ENCODE measurements at regions not wholly inside any gene's neighbourhood (a gene's known extent, or its start where the extent isn't known, plus 50 kb on each side); places are given as distances from the start of the nearest gene placed in this dataset.

DNA sequence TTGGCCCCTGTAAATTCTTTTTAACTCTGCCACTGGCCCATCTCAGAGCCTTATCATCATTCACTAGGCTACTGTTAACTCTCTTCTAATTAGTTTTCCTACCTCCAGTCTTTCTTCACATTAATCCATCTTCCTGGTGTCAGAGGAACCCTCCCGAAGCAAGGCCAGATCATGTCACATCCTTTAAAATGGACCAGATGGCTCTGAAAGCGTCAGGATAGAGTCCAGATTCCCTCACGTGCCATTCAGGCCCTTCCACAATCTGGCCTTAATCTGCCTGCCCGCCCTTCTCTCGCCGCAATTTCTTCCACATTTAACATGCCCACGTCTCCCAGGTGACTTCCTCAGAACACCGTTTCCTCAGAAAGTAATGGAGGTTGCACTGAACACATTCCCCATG is 86.5 kb downstream of the RFC3 start:
- H3K18ac ChIP-seq (ENCODE audit: low read depth, low read length), result no peak overlapping the region
- DNase-seq (no peak), ATAC-seq (ENCODE audit: low read depth) (no peak)
- H3K79me1 ChIP-seq (ENCODE audit: low read depth in 1 of 2, low read length in 2 of 2), result no peaks in the 10 kb centered on the region
- H4K5ac ChIP-seq (ENCODE audit: low read depth, low read length), result no peak overlapping the region
- in situ Hi-C loops (cut with MboI; ENCODE audit: low sequenced_read_pairs) (no loop called here), intact Hi-C loops (cut with micrococcal nuclease) (no loop called here), dilution Hi-C loops (cut with HindIII; ENCODE audit: low sequenced_read_pairs, unreplicated experiment) (no loop called here)
- no peak overlapping the region for H2BK5ac ChIP-seq (ENCODE audit: low read depth, low read length, poor library complexity, severe bottlenecking)
- no peaks in the 10 kb centered on the region for H3K27me3 ChIP-seq (ENCODE audit: control insufficient read depth, insufficient read depth, low read length)
- POLR2A ChIA-PET (ENCODE audit: unreplicated experiment), result no interaction called here
- H3K56ac ChIP-seq (ENCODE audit: extremely low read depth, insufficient read depth, low read length), result no peak overlapping the region
- no peak overlapping the region for H2AK9ac ChIP-seq (replicated peaks; ENCODE audit: low read depth, low read length, poor library complexity)
- no peak overlapping the region for H2BK120ac ChIP-seq (ENCODE audit: low read depth, low read length)
- TF ChIP-seq MAZ (IDR thresholded peaks at IDR 0.05; ENCODE audit: borderline replicate concordance, low read depth, low read length), result no peak
- TF ChIP-seq RFX5 (IDR thresholded peaks at IDR 0.05; ENCODE audit: low read depth, low read length), result no peak
- TF ChIP-seq POLR2A (IDR thresholded peaks at IDR 0.05; ENCODE audit: low read depth, low read length), result no peak
- TF ChIP-seq, protein P1, sequence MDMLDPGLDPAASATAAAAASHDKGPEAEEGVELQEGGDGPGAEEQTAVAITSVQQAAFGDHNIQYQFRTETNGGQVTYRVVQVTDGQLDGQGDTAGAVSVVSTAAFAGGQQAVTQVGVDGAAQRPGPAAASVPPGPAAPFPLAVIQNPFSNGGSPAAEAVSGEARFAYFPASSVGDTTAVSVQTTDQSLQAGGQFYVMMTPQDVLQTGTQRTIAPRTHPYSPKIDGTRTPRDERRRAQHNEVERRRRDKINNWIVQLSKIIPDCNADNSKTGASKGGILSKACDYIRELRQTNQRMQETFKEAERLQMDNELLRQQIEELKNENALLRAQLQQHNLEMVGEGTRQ (IDR thresholded peaks at IDR 0.05; ENCODE audit: low read depth, low read length), result no peak
- TF ChIP-seq RAD21 (IDR thresholded peaks at IDR 0.05; ENCODE audit: low read length), result no peak
- no peak for TF ChIP-seq BHLHE40 (IDR thresholded peaks at IDR 0.05; ENCODE audit: low read depth, low read length)
- no peak for TF ChIP-seq FOS (IDR thresholded peaks at IDR 0.05; ENCODE audit: low read depth, low read length)
- no peak for TF ChIP-seq MXI1 (IDR thresholded peaks at IDR 0.05; ENCODE audit: borderline replicate concordance, low read depth, low read length)
- no peak for TF ChIP-seq CHD1 (IDR thresholded peaks at IDR 0.05; ENCODE audit: low read depth, low read length)
- TF ChIP-seq, protein P2, sequence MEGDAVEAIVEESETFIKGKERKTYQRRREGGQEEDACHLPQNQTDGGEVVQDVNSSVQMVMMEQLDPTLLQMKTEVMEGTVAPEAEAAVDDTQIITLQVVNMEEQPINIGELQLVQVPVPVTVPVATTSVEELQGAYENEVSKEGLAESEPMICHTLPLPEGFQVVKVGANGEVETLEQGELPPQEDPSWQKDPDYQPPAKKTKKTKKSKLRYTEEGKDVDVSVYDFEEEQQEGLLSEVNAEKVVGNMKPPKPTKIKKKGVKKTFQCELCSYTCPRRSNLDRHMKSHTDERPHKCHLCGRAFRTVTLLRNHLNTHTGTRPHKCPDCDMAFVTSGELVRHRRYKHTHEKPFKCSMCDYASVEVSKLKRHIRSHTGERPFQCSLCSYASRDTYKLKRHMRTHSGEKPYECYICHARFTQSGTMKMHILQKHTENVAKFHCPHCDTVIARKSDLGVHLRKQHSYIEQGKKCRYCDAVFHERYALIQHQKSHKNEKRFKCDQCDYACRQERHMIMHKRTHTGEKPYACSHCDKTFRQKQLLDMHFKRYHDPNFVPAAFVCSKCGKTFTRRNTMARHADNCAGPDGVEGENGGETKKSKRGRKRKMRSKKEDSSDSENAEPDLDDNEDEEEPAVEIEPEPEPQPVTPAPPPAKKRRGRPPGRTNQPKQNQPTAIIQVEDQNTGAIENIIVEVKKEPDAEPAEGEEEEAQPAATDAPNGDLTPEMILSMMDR (conservative IDR thresholded peaks at IDR 0.05; ENCODE audit: low read depth, low read length), result no peak
- no peak for TF ChIP-seq MAFK (IDR thresholded peaks at IDR 0.05; ENCODE audit: low read depth, low read length)
- TF ChIP-seq, protein P3, sequence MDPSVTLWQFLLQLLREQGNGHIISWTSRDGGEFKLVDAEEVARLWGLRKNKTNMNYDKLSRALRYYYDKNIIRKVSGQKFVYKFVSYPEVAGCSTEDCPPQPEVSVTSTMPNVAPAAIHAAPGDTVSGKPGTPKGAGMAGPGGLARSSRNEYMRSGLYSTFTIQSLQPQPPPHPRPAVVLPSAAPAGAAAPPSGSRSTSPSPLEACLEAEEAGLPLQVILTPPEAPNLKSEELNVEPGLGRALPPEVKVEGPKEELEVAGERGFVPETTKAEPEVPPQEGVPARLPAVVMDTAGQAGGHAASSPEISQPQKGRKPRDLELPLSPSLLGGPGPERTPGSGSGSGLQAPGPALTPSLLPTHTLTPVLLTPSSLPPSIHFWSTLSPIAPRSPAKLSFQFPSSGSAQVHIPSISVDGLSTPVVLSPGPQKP (IDR thresholded peaks at IDR 0.05; ENCODE audit: borderline replicate concordance, low read depth, low read length), result no peak
- no peak for TF ChIP-seq CEBPB (IDR thresholded peaks at IDR 0.05; ENCODE audit: low read depth, low read length)
- H3K27ac ChIP-seq (ENCODE audit: insufficient read depth, low read length), result no peak overlapping the region
- H4K20me1 ChIP-seq (ENCODE audit: insufficient read depth, low read length), result no peaks in the 10 kb centered on the region
- no peak overlapping the region for H4K8ac ChIP-seq (ENCODE audit: low read depth in 2 of 2, low read length in 2 of 2)
- WGBS, 2 experiments (ENCODE audit: extremely low coverage in 2 of 2, insufficient read length in 1 of 2), result 33% methylated on average over 3 of the region's 8 CpGs; no CpG with 5 or more reads in 1 of the 2 experiments
- no peak overlapping the region for H3K4ac ChIP-seq (ENCODE audit: low read depth, low read length)
- H3K14ac ChIP-seq (replicated peaks; ENCODE audit: low read depth, low read length), result no peak overlapping the region
- H3K4me2 ChIP-seq (ENCODE audit: low read depth, low read length), result no peak overlapping the region
- no peaks in the 10 kb centered on the region for H3K36me3 ChIP-seq (ENCODE audit: control insufficient read depth, insufficient read depth, low read length)
- no peaks in the 10 kb centered on the region for H3K9me1 ChIP-seq (ENCODE audit: insufficient read depth, low read length)
- H2AK5ac ChIP-seq (ENCODE audit: low read depth, low read length), result no peak overlapping the region
- H3K23ac ChIP-seq (ENCODE audit: low read depth, low read length), result no peak overlapping the region
- no peak overlapping the region for H4K91ac ChIP-seq (ENCODE audit: insufficient read depth, low read depth, low read length)
- no peak overlapping the region for H2BK20ac ChIP-seq (ENCODE audit: low read depth, low read length)
- no peak overlapping the region for H2BK15ac ChIP-seq (ENCODE audit: low read depth, low read length)
- no peak overlapping the region for H3K9ac ChIP-seq (ENCODE audit: low read depth, low read length)
- H3K4me3 ChIP-seq (ENCODE audit: insufficient read depth, low read depth, low read length), result no peak overlapping the region
- H2AFZ ChIP-seq (replicated peaks; ENCODE audit: low read length, poor library complexity), result no peak overlapping the region
- CTCF ChIA-PET, result no interaction called here
- BruUV-seq (replicated peaks), result no TSS peak
- H3K4me1 ChIP-seq (ENCODE audit: control insufficient read depth, insufficient read depth, low read length), result no peaks in the 10 kb centered on the region
- H3K9me3 ChIP-seq (ENCODE audit: control insufficient read depth, insufficient read depth, low read length), result no peaks in the 10 kb centered on the region

Measured in IMR-90 (cell line).